ENCODE measurements at regions not wholly inside any gene's neighbourhood (a gene's known extent, or its start where the extent isn't known, plus 50 kb on each side); places are given as distances from the start of the nearest gene placed in this dataset.
"Not testable (repeated sequence)": the region's sequence is repeated elsewhere in the genome, so short reads cannot be mapped to it uniquely, and the experiment has no call there.

DNA sequence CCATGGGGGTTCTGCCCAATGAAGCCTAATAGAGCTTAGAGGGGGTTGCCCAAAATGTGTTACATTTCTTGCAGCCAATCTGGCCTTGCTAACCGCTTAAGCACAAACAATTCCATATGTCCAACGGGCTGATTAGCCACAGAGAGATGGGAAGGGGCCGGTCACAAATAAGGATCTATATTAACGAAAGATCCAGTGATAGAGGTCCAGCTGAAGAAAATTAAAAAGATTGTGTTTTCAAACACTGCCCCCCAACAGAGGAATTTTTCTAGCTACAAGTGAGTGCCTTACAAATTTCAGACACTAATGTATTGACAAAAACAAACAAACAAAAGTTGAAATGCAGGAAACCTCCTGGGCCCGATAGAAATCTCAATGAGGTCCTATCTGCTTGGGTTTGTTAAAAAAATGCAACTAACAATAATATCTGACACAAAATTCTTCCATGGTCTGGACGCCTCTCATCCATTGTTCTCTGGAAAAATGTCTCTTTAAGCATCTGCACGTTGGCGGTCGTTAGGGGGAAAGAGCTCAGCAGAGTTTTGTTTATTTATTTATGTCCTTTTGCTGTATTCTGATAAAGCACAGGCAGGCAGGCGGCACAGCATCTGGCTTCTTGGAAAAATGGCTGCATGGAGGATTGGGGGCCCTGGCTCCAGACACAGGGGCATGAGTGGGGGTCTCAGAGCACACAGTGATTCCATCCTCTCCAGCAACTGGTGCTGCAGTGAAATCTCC, 402.0 kb downstream of the RPS24 start:
- DNase-seq = no peak

DNA sequence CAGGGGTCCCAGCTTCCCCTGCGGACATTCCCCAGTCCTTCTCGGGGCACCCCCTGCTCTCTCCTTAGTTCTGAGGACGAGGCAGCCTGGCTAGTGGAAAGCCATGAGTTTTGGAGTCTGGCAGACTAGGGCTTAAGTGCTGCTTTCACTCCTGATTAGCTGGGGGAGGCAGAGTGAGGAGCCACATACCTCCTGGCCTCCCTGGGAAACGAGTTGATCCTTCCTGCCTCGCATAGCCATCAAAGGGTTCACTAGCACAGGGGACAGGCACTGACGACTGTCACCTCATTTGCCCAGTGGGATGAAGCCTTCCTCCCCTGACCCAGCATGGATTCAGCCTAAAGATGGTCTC, 402.5 kb downstream of the RPS24 start:
- no peak for DNase-seq

DNA sequence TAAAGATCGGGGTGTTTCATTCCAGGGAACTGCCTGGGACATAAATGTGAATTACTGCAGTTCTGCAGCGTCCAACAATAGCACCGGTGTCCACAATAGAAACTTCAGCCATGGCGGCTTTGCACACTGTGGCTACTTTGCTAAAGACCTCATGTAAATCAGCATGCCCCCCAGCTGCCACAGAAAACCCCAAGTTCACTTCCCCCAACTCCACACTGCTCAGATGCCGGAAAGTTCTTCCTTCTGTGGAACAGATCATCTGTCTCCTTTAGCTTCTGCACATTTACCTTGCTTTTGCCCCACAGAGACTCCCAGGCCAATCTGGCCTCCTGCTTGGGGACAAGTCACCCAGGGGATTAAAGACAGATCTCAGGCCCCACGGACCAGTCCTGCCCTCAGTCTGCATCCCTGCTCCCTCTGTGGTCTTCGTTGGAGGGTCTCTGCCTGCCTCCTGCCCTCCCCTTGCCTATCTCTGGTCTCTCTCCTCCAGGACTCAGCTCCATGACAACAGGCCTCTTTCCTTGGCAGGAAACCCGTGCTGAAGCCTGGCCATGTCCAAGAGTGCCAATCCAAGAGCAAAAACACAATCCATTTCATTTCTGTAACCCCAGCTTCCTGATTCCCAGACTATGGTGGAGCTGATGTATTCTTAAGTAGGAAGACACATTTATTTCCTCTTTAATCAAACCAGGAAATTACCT, 403.2 kb downstream of the RPS24 start:
- DNase-seq = no peak

DNA sequence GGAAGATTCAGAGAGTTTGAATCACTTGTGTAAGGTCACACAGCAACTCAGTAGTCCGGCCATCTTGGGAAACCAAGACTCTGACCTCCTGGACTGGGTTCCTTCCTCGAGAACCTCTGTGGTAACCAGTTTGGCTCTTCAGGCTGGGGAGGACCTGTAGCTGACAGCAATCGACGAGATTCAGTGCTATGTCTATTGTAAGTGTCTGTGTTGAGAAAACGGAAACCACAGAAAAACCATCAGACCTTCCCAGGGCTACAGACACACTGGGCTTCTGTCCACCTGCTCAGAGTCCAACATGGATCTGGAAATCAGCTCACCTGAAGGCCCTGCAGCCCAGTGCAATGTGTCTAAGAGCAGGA, 403.7 kb downstream of the RPS24 start:
- DNase-seq = no peak

DNA sequence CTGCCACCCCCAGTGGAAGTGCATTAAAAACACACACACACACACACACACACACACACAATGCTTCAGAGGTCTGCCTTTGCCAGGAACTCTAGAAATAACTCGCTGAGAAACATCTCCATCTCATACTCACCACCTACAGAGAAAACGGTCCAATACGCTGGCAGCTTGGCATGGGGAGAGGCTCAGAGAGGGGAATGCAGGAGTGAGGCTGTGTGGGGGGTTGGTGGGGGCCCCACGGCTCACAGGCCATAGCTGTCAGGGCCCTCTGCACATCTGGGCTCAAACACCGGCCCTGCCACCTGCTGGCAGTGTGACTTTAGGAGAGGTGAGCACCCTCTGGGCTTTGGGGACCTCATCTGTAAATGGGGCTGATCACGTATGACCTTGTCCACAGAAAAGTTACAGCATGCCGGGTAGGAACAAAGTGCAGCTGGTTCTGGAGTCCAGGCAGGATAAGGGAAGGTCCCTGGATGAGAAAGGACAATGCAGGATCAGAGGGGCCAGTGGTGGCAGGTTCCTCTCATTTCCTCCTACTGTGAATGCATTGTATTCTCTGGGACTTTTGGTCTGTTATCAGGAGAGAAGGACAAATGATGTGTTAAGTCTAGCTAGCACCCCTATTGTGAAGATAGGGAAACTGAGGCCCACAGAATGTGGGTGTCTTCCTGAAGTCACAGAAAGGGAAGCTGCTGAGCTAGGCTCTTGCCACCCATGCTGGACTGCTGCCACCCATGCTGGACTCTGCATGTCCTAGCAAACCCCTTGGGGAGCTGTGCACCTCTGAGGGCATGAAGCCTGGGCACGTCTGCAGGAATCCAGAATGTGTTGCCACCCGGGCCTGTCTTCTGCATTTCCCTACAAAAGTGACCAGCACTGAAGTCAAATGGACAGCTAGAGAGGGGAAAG, 404.6 kb downstream of the RPS24 start:
- no peak for DNase-seq

DNA sequence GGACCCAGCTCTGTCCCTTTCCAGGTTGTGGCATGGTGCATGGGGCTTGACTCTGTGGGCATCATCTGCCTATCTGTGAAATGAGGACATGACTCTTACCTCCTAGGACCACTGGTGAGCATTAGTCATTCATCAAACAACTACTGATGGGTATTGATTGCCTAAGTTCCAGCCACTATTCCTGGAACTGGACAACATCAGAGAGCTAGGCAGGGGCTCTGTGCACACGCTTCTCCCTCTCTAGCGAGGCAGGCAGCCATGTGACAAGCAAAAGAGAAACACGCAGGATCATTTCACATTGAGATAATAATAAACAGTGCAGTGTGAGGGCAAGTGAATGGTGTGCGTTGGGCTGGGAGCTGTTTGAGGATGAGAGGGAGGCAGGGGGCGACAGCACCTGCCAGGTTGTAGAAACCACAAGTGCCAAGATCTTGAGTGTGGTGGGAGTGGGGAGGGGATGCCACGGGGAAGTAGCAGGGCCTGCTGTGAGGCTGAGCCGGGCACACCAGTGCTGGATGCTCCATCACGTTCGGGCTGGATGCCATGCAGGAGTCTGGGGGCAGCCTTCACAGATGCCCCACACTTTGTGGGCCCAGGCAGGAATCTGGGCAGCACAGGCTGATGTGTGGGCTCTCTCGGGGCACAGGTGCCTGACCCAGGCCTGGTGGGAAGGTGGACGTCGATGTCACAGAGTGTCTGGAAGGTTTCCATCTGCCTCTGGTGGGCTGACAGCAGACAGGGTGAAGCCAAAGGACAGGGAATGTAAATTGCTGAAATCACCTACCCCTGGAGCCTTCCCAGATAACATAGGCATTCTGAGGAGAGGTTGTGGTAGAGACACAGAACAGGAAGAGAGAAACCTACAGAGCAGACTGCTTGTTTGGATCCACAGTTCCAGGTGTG, 405.5 kb downstream of the RPS24 start:
- no peak for DNase-seq

DNA sequence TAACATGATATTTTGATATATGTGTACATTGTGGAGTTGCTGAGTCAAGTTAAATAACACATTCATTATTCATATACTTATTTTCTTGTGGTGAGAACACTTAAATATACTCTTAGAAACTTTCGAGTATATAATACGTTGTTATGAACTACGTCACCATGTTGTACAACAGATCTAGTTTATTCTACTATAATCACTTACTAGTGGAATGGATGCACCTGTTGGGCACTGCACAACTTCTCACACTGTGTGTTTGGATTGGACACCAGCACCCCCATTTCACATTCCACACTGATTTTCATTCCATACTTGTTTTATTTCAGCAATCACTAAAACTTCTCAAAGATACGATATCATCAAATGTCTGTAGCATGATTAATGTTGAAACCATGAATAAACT, 407.3 kb downstream of the RPS24 start:
- no peak for DNase-seq

DNA sequence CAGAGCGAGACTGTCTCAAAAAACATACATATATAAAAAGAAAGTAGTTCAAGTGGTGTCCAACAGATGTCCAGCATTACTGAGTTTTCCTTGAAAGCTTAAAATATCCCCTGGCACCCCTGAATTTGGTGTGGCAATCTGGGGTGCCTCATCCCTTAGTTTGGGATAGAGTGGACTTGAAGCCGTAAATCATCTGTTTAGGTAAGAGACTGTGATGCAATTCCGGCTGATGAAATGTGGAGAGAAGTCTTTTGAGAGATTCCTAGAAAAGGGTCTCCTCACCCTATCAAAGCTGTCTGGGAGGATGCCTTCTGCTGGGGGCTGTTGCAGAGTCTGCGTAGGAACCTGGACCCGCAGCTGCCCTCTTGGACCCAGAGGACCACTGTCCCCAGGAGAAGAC, 408.0 kb downstream of the RPS24 start:
- no peak for DNase-seq

DNA sequence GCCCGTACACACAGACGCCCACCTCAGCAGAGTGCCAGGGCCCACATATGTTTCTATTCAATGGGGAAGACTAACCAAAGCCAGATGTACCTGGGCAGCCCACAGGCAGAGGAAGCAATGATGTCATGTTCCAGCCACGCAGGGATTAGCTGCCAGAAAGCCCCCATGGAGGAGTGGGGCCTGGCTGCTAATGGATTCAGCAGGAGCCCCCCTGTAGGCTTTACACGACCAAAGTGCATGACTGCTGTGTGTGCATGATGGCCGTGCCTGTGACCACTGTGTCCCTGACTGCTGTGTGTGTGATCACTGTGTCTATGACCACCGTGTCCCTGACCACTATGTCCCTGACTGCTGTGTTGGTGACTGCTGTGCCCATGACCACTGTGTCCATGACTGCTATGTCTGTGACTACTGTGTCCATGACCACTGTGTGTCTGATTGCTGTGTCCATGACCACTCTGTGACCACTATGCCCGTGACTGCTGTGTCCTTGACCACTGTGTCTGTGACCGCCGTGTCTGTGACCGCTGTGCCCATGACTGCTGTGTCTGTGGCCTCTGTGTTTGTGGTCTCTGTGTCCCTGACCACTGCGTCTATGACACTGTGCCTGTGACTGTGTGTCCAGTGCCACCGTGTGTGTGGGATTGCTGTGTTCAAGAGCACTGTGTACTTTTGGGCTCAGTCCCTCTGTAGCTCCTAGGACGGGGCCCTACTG, 409.3 kb downstream of the RPS24 start:
- no peak for DNase-seq

DNA sequence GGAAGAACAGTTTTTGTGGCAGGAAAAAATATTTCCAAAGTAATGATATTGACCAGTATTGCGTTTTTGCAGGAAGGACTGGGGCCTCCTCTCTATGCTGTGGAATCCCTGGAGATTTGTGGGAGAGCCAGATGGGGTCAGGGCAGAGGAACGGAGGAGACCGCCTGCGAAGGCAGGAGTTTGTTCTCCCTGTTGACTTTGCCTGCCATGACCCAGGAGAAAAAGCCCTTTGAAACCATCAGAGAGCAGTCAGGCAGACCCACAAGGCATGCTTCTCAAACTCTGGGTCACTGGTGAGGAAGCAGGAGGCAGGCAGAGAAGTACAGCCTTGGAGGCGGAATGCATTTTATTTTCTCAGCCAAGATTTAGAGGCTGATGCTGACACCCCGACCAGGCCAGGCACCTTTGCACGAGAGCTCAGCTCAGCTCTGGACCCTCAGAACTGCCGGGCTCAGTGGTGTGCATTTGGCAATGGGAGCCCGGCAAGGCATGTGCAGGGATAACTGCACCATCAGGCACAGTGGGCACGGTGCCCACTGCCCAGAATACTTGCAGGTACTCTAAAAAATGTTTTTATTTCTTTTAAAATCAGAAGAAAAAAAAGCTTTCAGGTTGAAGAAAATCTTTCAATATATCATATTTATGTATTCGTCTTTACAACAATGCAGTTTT, 410.4 kb downstream of the RPS24 start:
- DNase-seq = no peak

DNA sequence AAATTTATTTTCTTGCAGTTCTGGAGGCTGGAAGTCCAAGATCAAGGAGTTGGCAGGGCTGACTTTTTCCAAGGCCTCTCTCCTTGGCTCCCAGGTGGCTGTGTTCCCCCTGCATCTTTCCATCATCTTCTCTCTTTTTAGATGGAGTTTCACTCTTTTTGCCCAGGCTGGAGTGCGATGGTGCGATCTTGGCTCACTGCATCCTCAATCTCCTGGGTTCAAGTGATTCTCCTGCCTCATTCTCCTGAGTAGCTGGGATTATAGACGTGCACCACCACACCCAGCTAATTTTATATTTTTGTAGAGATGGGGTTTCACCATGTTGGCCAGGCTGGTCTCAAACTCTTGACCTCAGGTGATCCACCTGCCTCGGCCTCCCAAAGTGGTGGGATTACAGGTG, 411.1 kb downstream of the RPS24 start:
- not testable (repeated sequence) for DNase-seq

DNA sequence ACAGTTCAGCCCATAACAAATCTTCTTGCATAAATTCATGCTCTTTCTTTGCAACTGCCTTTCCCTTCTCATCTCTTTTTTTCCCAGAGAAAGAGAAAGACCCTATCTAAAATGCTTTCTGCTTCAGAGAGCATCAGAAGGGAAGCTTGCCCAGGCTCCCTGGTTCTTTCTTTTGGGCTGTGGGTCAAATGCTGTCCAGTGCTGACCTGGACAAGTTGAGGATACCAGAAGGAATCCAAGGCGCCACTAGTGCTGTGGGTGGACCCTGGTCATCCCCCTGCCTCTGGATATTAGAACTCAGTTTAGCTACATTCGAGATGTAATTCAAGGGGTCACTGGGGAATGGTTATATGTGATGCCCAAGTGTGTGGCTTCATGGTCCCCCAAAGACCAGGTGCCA, 411.6 kb downstream of the RPS24 start:
- no peak for DNase-seq

DNA sequence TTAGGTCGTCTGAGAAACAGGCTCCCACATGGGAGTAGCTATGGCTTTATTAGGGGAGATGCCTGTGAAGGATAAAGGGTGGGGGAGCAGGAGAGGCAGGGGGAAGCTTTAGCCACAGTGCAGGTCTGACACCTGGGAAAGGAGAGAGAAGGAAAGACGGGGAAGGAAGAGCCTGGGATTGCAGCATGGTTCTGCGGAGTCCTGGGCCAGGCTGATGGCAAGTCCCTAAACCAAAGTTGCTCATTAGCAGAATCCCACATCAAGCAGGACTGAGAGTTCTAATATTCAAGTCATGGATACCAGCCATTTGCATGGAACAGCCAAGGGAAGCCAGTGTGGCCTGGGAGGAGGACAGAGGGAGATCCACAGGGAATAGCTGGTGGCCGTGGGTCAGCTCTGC, 414.8 kb downstream of the RPS24 start:
- no peak for DNase-seq

DNA sequence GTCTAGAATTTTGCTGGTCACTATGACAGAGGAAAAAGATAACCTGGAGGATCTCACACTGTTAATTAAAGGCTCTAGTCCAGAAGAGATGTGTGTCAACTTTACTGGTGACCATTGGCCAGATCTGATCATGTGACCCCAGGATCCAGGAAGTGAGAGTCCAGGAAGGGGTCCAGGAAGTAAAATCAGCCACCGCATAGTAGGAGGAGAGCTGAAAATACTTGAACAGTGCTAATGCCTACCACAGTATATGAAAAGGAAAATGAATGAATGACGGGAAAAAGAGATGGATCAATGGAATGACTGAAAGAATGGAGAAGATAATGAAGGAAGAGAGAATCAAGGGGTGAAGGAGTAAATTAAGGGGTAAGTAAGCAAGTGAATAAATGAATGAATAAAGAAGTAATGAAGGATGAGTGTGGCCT, 415.3 kb downstream of the RPS24 start:
- no peak for DNase-seq

DNA sequence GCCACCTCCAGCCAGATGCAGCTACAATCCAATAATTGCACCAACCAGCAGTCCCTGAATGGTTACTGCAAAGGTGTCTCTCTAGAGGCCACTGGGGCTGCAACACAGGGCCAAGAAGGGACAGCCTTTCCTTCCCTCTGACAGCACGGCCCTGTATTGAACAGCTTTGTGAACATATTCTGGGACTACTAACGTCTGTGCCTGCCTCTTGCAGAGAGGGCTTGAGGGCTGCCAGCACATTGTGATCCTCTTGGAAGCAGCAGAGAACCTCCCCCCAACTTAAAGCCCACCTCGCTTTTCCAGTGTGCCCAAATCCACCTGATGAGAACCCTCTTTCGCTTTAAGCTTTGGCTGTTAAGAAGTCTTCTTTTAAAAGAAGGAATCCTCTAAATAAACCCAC, 415.9 kb downstream of the RPS24 start:
- DNase-seq = no peak

DNA sequence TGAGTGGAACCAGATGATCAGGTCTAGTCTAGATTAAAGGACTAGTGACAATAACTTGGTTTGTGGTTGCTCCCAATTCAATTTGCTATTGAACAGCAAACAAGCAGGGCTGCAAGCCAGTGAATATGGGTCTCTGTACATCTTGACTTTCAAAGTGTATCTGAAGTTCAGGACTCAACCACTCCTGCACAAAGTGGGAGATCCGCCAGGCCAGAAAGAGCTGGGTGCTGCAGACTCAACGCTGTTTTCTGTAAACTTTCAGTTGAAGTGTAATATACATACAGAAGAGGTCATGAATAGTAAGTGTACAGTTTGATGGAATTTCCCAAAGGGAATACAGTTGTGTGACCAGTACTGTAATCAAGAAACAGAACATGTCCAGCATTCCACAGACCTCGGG, 416.6 kb downstream of the RPS24 start:
- DNase-seq = no peak

DNA sequence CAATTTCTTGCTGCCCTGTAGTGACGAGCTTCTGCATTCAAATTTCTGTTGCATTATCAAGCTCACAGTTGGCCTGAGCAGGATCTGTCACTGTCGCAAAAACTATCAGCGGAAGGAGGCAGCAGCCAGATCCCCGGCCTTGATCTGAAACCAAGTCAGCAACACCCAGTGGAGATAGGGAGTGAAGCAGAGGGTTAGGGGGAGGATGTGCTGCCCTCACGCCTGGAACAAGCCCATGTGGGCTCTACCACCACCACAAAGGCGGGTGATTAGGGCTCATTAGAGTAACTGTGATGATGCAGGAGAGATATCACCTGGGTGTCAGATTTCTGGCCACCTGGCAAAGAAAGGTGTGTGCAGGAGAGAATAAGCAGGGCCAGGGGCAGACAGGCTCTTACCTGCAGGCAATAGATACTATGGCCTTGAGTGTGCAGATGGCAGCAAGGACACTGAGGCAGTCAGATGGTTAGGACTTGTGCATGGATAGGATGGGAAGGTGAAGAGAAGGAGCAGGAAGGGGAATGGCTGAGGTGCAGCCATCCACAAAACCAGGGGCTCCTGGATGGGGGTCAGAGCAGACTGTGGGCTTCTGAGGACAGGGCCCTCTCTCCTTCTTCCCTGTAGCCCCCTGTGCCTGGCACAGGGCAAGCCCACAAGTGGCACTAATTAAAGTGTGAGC, 417.3 kb downstream of the RPS24 start:
- DNase-seq = no peak

DNA sequence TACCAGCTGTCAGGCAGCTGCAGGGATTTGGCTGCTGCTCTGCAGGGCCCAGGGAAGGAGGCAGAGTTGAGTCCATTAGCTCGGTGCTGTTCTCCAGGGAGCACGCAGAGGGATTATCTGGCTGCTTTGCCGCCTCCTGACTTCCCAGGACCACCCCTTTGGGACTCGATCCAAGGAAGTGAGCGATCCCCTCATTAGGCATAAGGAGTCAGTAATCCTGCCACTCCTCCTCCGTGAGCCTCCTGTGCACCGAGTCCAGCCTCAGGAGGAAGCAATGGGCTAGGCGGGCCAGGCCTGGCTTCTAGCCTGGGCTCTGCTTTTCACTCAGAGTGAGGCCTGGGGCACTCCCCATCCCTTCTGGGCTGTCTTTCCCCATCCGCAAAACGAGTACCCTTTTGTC, 417.9 kb downstream of the RPS24 start:
- DNase-seq = no peak

DNA sequence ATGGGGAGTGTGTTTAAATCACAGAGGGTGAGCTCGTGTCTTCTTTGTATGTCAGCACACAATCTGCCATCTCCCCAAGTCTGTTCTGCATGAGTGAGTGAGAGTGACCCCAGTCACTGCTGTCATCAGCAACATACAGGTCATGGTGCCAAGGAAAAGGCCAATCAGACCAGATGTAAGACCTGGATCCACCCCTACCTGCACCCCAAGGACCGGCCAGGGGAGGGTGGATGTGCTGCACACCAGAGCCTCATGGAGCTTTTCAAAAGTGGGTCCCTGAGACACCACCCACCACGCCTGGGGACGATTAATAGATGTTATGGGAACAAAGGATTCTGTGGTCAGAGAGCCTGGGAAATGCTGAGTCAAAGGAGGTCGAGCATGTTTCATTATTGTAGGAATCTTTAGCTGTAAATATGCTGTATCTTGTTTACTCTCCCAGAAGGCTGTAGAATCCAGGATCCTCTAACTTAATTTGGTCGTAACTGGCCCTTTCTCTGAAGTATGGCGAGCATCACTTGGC, 420.5 kb downstream of the RPS24 start:
- DNase-seq = no peak

DNA sequence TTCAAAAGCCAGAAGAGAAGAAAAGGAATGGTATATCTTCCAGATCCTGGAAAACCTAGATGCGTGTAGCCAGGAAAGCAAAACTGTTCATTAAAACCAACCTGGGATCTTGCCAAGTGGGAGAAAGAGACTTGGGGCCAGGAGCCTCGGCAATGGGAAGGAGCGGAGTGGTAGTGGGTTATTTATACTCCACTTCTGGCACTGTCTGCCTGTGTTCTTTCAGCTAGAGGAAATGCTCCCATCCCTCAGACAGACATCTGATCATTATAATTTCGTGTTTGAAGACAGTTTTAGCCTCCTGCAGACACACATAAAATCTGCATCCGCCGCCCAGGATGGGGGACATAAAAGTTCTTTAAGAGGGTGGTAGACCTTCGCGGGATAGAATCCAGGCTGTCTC, 421.6 kb downstream of the RPS24 start:
- no peak for DNase-seq

Measured in right lung (tissue), 2 donors.